ENCODE measurements at regions not wholly inside any gene's neighbourhood (a gene's known extent, or its start where the extent isn't known, plus 50 kb on each side); places are given as distances from the start of the nearest gene placed in this dataset.

DNA sequence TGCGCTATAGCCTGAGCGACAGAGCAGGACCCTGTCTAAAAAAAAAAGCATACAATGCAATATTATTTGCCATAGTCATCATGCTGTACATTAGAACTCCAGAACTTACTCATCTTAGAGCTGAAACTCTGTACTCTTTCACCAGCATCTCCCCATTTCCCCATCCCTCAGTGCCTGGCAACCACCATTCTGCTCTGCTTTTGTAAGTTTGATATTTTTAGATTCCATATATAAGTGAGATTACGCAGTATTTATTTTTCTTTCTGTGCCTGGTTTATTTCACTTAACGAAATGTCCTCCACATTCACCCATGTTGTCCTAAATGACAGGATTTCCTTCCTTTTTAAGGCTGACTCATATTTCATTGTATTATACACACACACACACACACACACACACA lies 121.8 kb downstream of the BBS10 start:
- Mint-ChIP-seq H3K4me1 (no peaks in the 10 kb centered on the region), H3K36me3 (peaks cover 0 to 1% (median 0%) of the 10 kb centered on the region in 3 donors), H3K27me3 (ENCODE audit: low read depth in 3 of 3) (peaks cover 0 to 3% (median 0%) of the 10 kb centered on the region in 3 donors), H3K9me3 (no peaks in the 10 kb centered on the region), H3K4me3 (no peak overlapping the region), H3K27ac (no peak overlapping the region)
- DNase-seq = no peak

- Mint-ChIP-seq H3K4me1 (no peaks in the 10 kb centered on the region), H3K27ac (no peak overlapping the region), H3K9me3 (no peaks in the 10 kb centered on the region), H3K27me3 (ENCODE audit: low read depth in 3 of 3) (no peaks in the 10 kb centered on the region), H3K4me3 (no peak overlapping the region), H3K36me3 (no peaks in the 10 kb centered on the region)
- no peak for DNase-seq
Observed at GRCh38 chr12:76223869-76224268, 124.3 kb downstream of the BBS10 start.

GRCh38 chr12:76220980-76221379 lies 127.2 kb downstream of the BBS10 start:
- DNase-seq = no peak
- H3K27me3 Mint-ChIP-seq (ENCODE audit: low read depth in 3 of 3) = no peaks in the 10 kb centered on the region

GRCh38 chr12:76219806-76220205 lies 128.4 kb downstream of the BBS10 start:
- H3K27me3 Mint-ChIP-seq (ENCODE audit: low read depth in 3 of 3) = no peaks in the 10 kb centered on the region
- no peaks in the 10 kb centered on the region for H3K9me3 Mint-ChIP-seq
- no peak overlapping the region for H3K4me3 Mint-ChIP-seq
- no peaks in the 10 kb centered on the region for H3K36me3 Mint-ChIP-seq
- no peak overlapping the region for H3K27ac Mint-ChIP-seq
- H3K4me1 Mint-ChIP-seq = no peaks in the 10 kb centered on the region
- no peak for DNase-seq

More at GRCh38 chr12:76220980-76221379, 127.2 kb downstream of the BBS10 start:
- no peak overlapping the region for H3K4me3 Mint-ChIP-seq
- H3K27ac Mint-ChIP-seq = no peak overlapping the region
- H3K9me3 Mint-ChIP-seq = no peaks in the 10 kb centered on the region
- no peaks in the 10 kb centered on the region for H3K36me3 Mint-ChIP-seq
- no peaks in the 10 kb centered on the region for H3K4me1 Mint-ChIP-seq

DNA sequence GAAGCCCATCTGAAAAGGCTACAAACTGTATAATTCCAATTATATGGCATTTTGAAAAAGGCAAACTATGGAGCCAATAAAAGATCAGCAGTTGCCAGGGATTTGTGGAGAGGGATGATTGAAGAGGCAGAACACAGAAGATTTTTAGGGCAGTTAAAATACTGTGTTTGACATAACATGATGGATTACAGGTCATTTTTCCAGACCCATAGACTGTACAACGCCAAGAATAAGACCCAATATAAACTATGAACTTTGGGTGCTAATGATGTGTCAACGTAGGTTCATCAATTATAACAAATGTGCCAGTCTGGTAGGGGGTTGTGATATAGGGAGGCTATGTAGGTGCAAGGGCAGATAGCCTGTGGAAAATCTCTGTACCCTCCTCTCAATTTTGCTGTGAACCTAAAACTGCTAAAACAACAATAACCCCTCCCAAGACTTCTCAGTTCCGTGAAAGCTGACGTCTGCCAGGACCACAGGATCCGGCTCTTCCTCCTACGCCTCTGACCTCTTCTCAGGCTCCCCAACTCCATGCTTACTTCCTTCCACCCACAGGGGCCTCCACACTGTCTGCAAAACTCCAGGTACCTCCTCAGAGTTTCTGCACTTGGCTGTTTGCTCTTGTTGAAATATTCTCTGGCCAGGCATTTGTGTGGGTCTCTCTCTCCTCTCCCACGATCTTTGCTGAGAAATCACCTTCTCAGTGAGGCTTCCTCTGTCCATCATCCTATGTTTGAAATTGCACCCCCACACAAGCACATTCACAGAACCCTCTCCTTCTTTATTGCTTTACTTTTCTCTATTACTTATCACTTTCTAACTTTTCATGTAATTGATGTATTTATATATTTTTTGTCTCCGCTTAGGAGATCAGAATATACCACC lies 131.4 kb downstream of the BBS10 start:
- Mint-ChIP-seq H3K4me3 (no peak overlapping the region), H3K27me3 (ENCODE audit: low read depth in 3 of 3) (peaks cover 0 to 3% (median 0%) of the 10 kb centered on the region in 3 donors), H3K27ac (no peak overlapping the region), H3K36me3 (no peaks in the 10 kb centered on the region), H3K9me3 (no peaks in the 10 kb centered on the region), H3K4me1 (no peaks in the 10 kb centered on the region)
- no peak for DNase-seq

GRCh38 chr12:76208129-76208528 lies 123.6 kb upstream of the NAP1L1 start:
- H3K27me3 Mint-ChIP-seq (ENCODE audit: low read depth in 3 of 3) = peaks cover 0 to 11% (median 3%) of the 10 kb centered on the region in 3 donors
- no peak overlapping the region for H3K4me3 Mint-ChIP-seq
- H3K27ac Mint-ChIP-seq = no peak overlapping the region
- no peak for DNase-seq
- no peaks in the 10 kb centered on the region for H3K4me1 Mint-ChIP-seq
- no peaks in the 10 kb centered on the region for H3K36me3 Mint-ChIP-seq
- H3K9me3 Mint-ChIP-seq = no peaks in the 10 kb centered on the region

DNA sequence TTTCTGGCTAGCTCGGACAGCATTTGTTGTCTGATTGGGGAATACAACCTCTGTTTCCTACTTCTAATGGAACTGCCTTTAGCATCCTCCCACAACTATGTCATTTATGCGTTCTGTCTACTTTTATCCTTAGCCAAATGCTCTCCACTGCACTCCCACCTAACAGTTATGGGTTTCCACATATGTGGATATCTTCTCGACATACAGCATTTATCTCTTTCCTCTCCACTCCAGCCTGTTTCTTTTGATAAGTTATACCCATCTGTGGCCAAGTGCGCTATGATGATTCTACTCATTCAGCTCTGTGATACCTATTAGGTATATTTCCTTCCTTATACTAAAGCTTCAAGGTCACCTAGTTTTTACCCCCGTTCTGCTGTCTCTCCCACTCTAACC lies 122.2 kb upstream of the NAP1L1 start:
- H3K36me3 Mint-ChIP-seq = no peaks in the 10 kb centered on the region
- no peak overlapping the region for H3K27ac Mint-ChIP-seq
- no peak for DNase-seq
- peaks cover 3 to 4% of the 10 kb centered on the region in 2 donors for H3K4me1 Mint-ChIP-seq
- no peak overlapping the region for H3K4me3 Mint-ChIP-seq
- peaks cover 0 to 9% (median 3%) of the 10 kb centered on the region in 3 donors for H3K27me3 Mint-ChIP-seq (ENCODE audit: low read depth in 3 of 3)
- H3K9me3 Mint-ChIP-seq = no peaks in the 10 kb centered on the region

DNA sequence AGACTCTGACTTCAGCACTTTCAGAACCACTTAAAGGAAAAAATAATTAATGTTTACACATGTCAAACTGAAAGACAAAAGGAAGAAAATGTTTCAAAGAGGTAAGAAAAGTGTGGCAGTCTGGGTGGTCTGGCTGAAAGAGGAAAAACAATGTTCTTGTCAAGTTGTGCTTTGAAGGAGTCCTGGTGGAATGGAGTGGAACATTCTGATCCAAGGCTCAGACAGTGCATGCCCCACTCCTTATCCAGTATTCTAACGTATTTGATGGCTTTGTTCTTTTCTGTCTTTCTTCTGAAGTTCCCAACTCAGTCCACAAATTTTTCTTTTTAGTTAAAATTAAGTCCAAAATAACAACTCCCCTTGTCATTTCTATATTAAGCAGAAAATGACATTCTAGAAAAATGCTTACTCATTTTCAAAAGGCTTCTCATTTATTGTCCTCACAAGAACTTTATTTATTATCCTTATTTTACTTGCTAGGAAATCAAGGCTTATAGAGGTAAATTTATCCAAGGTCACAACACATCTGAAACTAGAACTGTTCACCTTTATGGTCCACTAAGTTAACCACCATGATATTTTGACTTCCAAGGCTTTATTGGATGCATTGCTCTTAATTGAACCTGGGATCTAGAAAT lies 121.7 kb upstream of the NAP1L1 start:
- Mint-ChIP-seq H3K9me3 (peaks cover 0 to 3% (median 0%) of the 10 kb centered on the region in 6 donors), H3K4me1 (peaks cover 4 to 9% of the 10 kb centered on the region in 2 donors), H3K36me3 (no peaks in the 10 kb centered on the region), H3K27me3 (ENCODE audit: low read depth in 3 of 3) (peaks cover 0 to 9% (median 3%) of the 10 kb centered on the region in 3 donors), H3K27ac (no peak overlapping the region), H3K4me3 (no peak overlapping the region)
- DNase-seq = no peak

- H3K4me1 Mint-ChIP-seq = peaks cover 5 to 11% of the 10 kb centered on the region in 2 donors
- DNase-seq = no peak
- peaks cover 0 to 10% (median 1%) of the 10 kb centered on the region in 3 donors for H3K27me3 Mint-ChIP-seq (ENCODE audit: low read depth in 3 of 3)
- peaks cover 9 to 32% (median 20%) of the 10 kb centered on the region in 6 donors for H3K9me3 Mint-ChIP-seq
- peaks cover 5 to 11% (median 7%) of the 10 kb centered on the region in 3 donors for H3K36me3 Mint-ChIP-seq
- H3K4me3 Mint-ChIP-seq = no peak overlapping the region
- H3K27ac Mint-ChIP-seq = no peak overlapping the region
Observed at GRCh38 chr12:76202621-76203020, 118.1 kb upstream of the NAP1L1 start.

GRCh38 chr12:76201758-76202157 lies 117.3 kb upstream of the NAP1L1 start:
- Mint-ChIP-seq H3K36me3 (peaks cover 5 to 15% (median 7%) of the 10 kb centered on the region in 3 donors), H3K27me3 (ENCODE audit: low read depth in 3 of 3) (peaks cover 0 to 8% (median 1%) of the 10 kb centered on the region in 3 donors), H3K27ac (no peak overlapping the region), H3K9me3 (peaks cover 9 to 37% (median 23%) of the 10 kb centered on the region in 6 donors), H3K4me3 (no peak overlapping the region), H3K4me1 (peaks cover 5 to 11% of the 10 kb centered on the region in 2 donors)
- no peak for DNase-seq

- H3K4me1 Mint-ChIP-seq = peaks cover 5 to 11% of the 10 kb centered on the region in 2 donors
- peaks cover 5 to 15% (median 7%) of the 10 kb centered on the region in 3 donors for H3K36me3 Mint-ChIP-seq
- H3K9me3 Mint-ChIP-seq = peaks cover 9 to 37% (median 23%) of the 10 kb centered on the region in 6 donors
- H3K27me3 Mint-ChIP-seq (ENCODE audit: low read depth in 3 of 3) = peaks cover 0 to 8% (median 1%) of the 10 kb centered on the region in 3 donors
- no peak for DNase-seq
- no peak overlapping the region for H3K4me3 Mint-ChIP-seq
- H3K27ac Mint-ChIP-seq = no peak overlapping the region
Observed at GRCh38 chr12:76201316-76201715, 116.8 kb upstream of the NAP1L1 start.

GRCh38 chr12:76199808-76200207 lies 115.3 kb upstream of the NAP1L1 start:
- H3K4me1 Mint-ChIP-seq = peaks cover 5 to 11% of the 10 kb centered on the region in 2 donors
- H3K9me3 Mint-ChIP-seq = peaks cover 14 to 37% (median 23%) of the 10 kb centered on the region in 6 donors

DNA sequence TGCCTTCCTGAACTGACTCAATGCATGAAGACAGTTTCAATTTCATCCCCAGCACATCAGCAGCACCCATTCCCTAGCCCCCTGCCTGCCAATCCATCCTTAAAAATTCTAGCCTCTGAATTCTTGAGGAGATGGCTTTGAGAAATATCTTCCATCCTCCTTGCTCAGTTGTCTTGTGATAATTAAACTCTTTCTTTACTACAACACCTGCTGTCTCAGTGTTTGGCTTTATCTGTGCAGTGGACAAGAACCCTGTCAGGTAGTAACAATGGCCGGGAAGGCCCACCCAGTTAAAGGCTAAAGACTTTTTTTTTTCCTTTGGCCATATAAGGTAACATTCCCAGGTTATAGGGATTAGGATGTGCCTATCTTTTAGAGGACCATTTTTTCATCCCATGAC lies 114.4 kb upstream of the NAP1L1 start:
- peaks cover 5 to 15% (median 7%) of the 10 kb centered on the region in 3 donors for H3K36me3 Mint-ChIP-seq

More at GRCh38 chr12:76199808-76200207, 115.3 kb upstream of the NAP1L1 start:
- Mint-ChIP-seq H3K4me3 (no peak overlapping the region), H3K27ac (no peak overlapping the region), H3K36me3 (peaks cover 5 to 15% (median 7%) of the 10 kb centered on the region in 3 donors), H3K27me3 (ENCODE audit: low read depth in 3 of 3) (peaks cover 0 to 7% (median 0%) of the 10 kb centered on the region in 3 donors)
- no peak for DNase-seq

GRCh38 chr12:76197283-76197682 lies 112.8 kb upstream of the NAP1L1 start:
- peaks cover 14 to 37% (median 23%) of the 10 kb centered on the region in 6 donors for H3K9me3 Mint-ChIP-seq
- no peak overlapping the region for H3K27ac Mint-ChIP-seq
- DNase-seq = no peak
- H3K4me3 Mint-ChIP-seq = no peak overlapping the region
- H3K27me3 Mint-ChIP-seq (ENCODE audit: low read depth in 3 of 3) = peaks cover 0 to 9% (median 0%) of the 10 kb centered on the region in 3 donors
- peaks cover 5 to 11% of the 10 kb centered on the region in 2 donors for H3K4me1 Mint-ChIP-seq
- peaks cover 5 to 15% (median 7%) of the 10 kb centered on the region in 3 donors for H3K36me3 Mint-ChIP-seq

More for the DNA sequence above, 114.4 kb upstream of the NAP1L1 start:
- Mint-ChIP-seq H3K4me3 (no peak overlapping the region), H3K27me3 (ENCODE audit: low read depth in 3 of 3) (peaks cover 0 to 7% (median 0%) of the 10 kb centered on the region in 3 donors), H3K4me1 (peaks cover 5 to 11% of the 10 kb centered on the region in 2 donors), H3K27ac (no peak overlapping the region), H3K9me3 (peaks cover 14 to 37% (median 23%) of the 10 kb centered on the region in 6 donors)
- DNase-seq = no peak

All from immature natural killer cell (primary cell).